ENCODE measurements at regions not wholly inside any gene's neighbourhood (a gene's known extent, or its start where the extent isn't known, plus 50 kb on each side); places are given as distances from the start of the nearest gene placed in this dataset.

GRCh38 chr1:55476445-55477015 is 261.4 kb upstream of the USP24 start:
- TF ChIP-seq POLR2A (IDR thresholded peaks at IDR 0.05; ENCODE audit: low read depth, low read length) = no peak
- TF ChIP-seq POLR2AphosphoS5 (IDR thresholded peaks at IDR 0.05; ENCODE audit: low read depth, low read length) = no peak
